Mesenchymal stem cell (in vitro differentiated cells and primary cell): ENCODE measurements at regions not wholly inside any gene's neighbourhood (a gene's known extent, or its start where the extent isn't known, plus 50 kb on each side); places are given as distances from the start of the nearest gene placed in this dataset.

Experiments
- DNase-seq: peaks from one replicate; pipeline ENCODE4 v3.0.0-alpha.2; 2013
- H2AFZ ChIP-seq: one replicate; pipeline ENCODE4 v1.6.1; 2013; ENCODE audit warnings: low read depth, mild to moderate bottlenecking, control low read depth, inconsistent platforms, low read length, moderate library complexity
- H2AK5ac ChIP-seq: 2 replicates; pipeline ENCODE4 v1.6.1; 2013; ENCODE audit warnings: low read length, moderate library complexity, mild to moderate bottlenecking, inconsistent platforms; ENCODE audit not compliant: severe bottlenecking
- H2BK120ac ChIP-seq: one replicate; pipeline ENCODE4 v1.6.1; 2013; ENCODE audit warnings: low read depth, mild to moderate bottlenecking, inconsistent platforms, low read length, moderate library complexity
- H2BK12ac ChIP-seq, 2 experiments: one replicate each; pipeline ENCODE4 v1.6.1; 2013; ENCODE audit warnings: inconsistent platforms in 2 of 2, low read length in 2 of 2, mild to moderate bottlenecking in 2 of 2, moderate library complexity in 2 of 2, control low read depth in 1 of 2
- H2BK15ac ChIP-seq: one replicate; pipeline ENCODE4 v1.6.1; 2013; ENCODE audit warnings: mild to moderate bottlenecking, low read depth, inconsistent platforms; ENCODE audit not compliant: poor library complexity, severe bottlenecking
- H2BK5ac ChIP-seq: 2 replicates; pipeline ENCODE4 v1.6.1; 2013; ENCODE audit warnings: low read depth, mild to moderate bottlenecking, low read length, control low read depth, inconsistent platforms; ENCODE audit not compliant: poor library complexity, severe bottlenecking
- H3K14ac ChIP-seq, 2 experiments: one replicate each; pipeline ENCODE4 v1.6.1; 2013; ENCODE audit warnings: inconsistent platforms in 2 of 2, low read length in 2 of 2, control low read depth in 1 of 2, mild to moderate bottlenecking in 1 of 2, moderate library complexity in 1 of 2
- H3K18ac ChIP-seq, 2 experiments: one replicate each; pipeline ENCODE4 v1.6.1; 2013; ENCODE audit warnings: inconsistent platforms in 2 of 2, low read length in 2 of 2, control low read depth in 1 of 2, low read depth in 1 of 2, mild to moderate bottlenecking in 1 of 2
- H3K23ac ChIP-seq, 2 experiments: one replicate each; pipeline ENCODE4 v1.6.1; 2013; ENCODE audit warnings: inconsistent platforms in 2 of 2, low read length in 2 of 2, mild to moderate bottlenecking in 2 of 2, moderate library complexity in 2 of 2, control low read depth in 1 of 2
- H3K27ac ChIP-seq: 2 replicates; pipeline ENCODE4 v1.5.1; 2013; ENCODE audit warnings: mild to moderate bottlenecking, moderate library complexity, low read length, control low read depth, inconsistent platforms; ENCODE audit not compliant: poor library complexity, severe bottlenecking
- H3K27me3 ChIP-seq, 2 experiments: 2 replicates each; pipeline versions ENCODE4 v1.6.1 to v1.7.0; 2013; ENCODE audit warnings: low read length in 2 of 2, mild to moderate bottlenecking in 2 of 2, moderate library complexity in 2 of 2, control low read depth in 1 of 2, inconsistent platforms in 1 of 2; ENCODE audit not compliant: control insufficient read depth in 1 of 2, insufficient read depth in 1 of 2
- H3K36me3 ChIP-seq, 2 experiments: 2 replicates each; pipeline versions ENCODE4 v1.6.1 to v1.7.0; 2013; ENCODE audit warnings: low read length in 2 of 2, control low read depth in 1 of 2, inconsistent platforms in 1 of 2, low read depth in 1 of 2, mild to moderate bottlenecking in 1 of 2; ENCODE audit not compliant: insufficient read depth in 2 of 2, control insufficient read depth in 1 of 2
- H3K4ac ChIP-seq, 2 experiments: one replicate each; pipeline ENCODE4 v1.6.1; 2013; ENCODE audit warnings: inconsistent platforms in 2 of 2, low read length in 2 of 2, mild to moderate bottlenecking in 2 of 2, moderate library complexity in 2 of 2, control low read depth in 1 of 2, low read depth in 1 of 2
- H3K4me1 ChIP-seq: 2 replicates; pipeline ENCODE4 v1.6.1; 2013; ENCODE audit warnings: low read depth, low read length, control low read depth; ENCODE audit not compliant: control insufficient read depth, insufficient read depth
- H3K4me2 ChIP-seq: 2 replicates; pipeline ENCODE4 v1.6.1; 2013; ENCODE audit warnings: low read length, mild to moderate bottlenecking, inconsistent platforms; ENCODE audit not compliant: poor library complexity, severe bottlenecking
- H3K4me3 ChIP-seq, 2 experiments: 2 replicates each; pipeline versions ENCODE4 v1.5.1 to v1.7.0; 2013; ENCODE audit warnings: low read length in 2 of 2, mild to moderate bottlenecking in 2 of 2, control low read depth in 1 of 2, low read depth in 1 of 2; ENCODE audit not compliant: insufficient read depth in 1 of 2
- H3K79me1 ChIP-seq: replicated peaks from 2 replicates; pipeline ENCODE4 v1.6.1; 2013; ENCODE audit warnings: mild to moderate bottlenecking, control low read depth, low read length, inconsistent platforms; ENCODE audit not compliant: poor library complexity, severe bottlenecking
- H3K9ac ChIP-seq: 2 replicates; pipeline ENCODE4 v1.7.0; 2013; ENCODE audit warnings: mild to moderate bottlenecking, low read length, moderate library complexity
- H3K9me3 ChIP-seq: 2 replicates; pipeline ENCODE4 v1.7.0; 2013; ENCODE audit warnings: mild to moderate bottlenecking, low read length; ENCODE audit not compliant: control insufficient read depth
- H4K8ac ChIP-seq: one replicate; pipeline ENCODE4 v1.6.1; 2013; ENCODE audit warnings: inconsistent platforms, mild to moderate bottlenecking, low read length, moderate library complexity
- H4K91ac ChIP-seq: one replicate; pipeline ENCODE4 v1.6.1; 2013; ENCODE audit warnings: mild to moderate bottlenecking, low read length, inconsistent platforms
- WGBS: methylation state at CpG from one replicate; pipeline ENCODE4 v1.1.7; 2013; ENCODE audit warnings: mixed read lengths; 5-methylcytosine and 5-hydroxymethylcytosine counted together

GRCh38 chr4:74555843-74556242, 110.9 kb downstream of the AREG start:
- Histone ChIP-seq H3K27ac (no peak overlapping the region), H3K4me2 (no peak overlapping the region), H2BK5ac (no peak overlapping the region), H4K8ac (no peak overlapping the region), H3K27me3 (no peaks in the 10 kb centered on the region), H3K4me3 (no peak overlapping the region), H3K36me3 (no peaks in the 10 kb centered on the region), H3K23ac (no peak overlapping the region), H3K14ac (no peak overlapping the region), H2BK12ac (no peak overlapping the region), H2AK5ac (no peak overlapping the region), H4K91ac (no peak overlapping the region), H3K9ac (no peak overlapping the region), H3K4ac (no peak overlapping the region), H2AFZ (no peak overlapping the region), H3K4me1 (no peaks in the 10 kb centered on the region), H3K9me3 (peaks cover 6% of the 10 kb centered on the region), H2BK15ac (no peak overlapping the region), H3K79me1 (no peaks in the 10 kb centered on the region), H2BK120ac (no peak overlapping the region), H3K18ac (no peak overlapping the region)
- no peak for DNase-seq
- WGBS = 100% methylated on average over 1 of the region's 1 CpG

GRCh38 chr4:74559853-74560252, 114.9 kb downstream of the AREG start:
- no peaks in the 10 kb centered on the region for H3K36me3 ChIP-seq
- H3K18ac ChIP-seq = no peak overlapping the region
- no peak overlapping the region for H3K23ac ChIP-seq
- H3K27ac ChIP-seq = no peak overlapping the region
- H2AFZ ChIP-seq = no peak overlapping the region
- no peak overlapping the region for H2BK120ac ChIP-seq
- WGBS = 80% methylated on average over 1 of the region's 1 CpG
- no peaks in the 10 kb centered on the region for H3K79me1 ChIP-seq
- no peak overlapping the region for H3K4ac ChIP-seq
- no peak for DNase-seq
- H2BK15ac ChIP-seq = no peak overlapping the region
- H4K8ac ChIP-seq = no peak overlapping the region
- no peak overlapping the region for H3K9ac ChIP-seq
- H4K91ac ChIP-seq = no peak overlapping the region
- no peak overlapping the region for H3K14ac ChIP-seq
- H2BK5ac ChIP-seq = no peak overlapping the region
- H2BK12ac ChIP-seq = no peak overlapping the region
- H2AK5ac ChIP-seq = no peak overlapping the region
- no peak overlapping the region for H3K4me2 ChIP-seq
- H3K27me3 ChIP-seq = no peaks in the 10 kb centered on the region
- H3K4me3 ChIP-seq = no peak overlapping the region
- H3K9me3 ChIP-seq = peaks cover 6% of the 10 kb centered on the region
- no peaks in the 10 kb centered on the region for H3K4me1 ChIP-seq

- Histone ChIP-seq H4K8ac (no peak overlapping the region), H2AK5ac (no peak overlapping the region), H3K9ac (no peak overlapping the region), H3K4me3 (no peak overlapping the region), H3K14ac (no peak overlapping the region), H3K4me1 (no peaks in the 10 kb centered on the region), H2BK12ac (no peak overlapping the region), H3K27me3 (no peaks in the 10 kb centered on the region), H3K36me3 (no peaks in the 10 kb centered on the region), H3K9me3 (peaks cover 17% of the 10 kb centered on the region), H3K27ac (no peak overlapping the region), H2AFZ (no peak overlapping the region), H3K18ac (no peak overlapping the region), H3K4ac (no peak overlapping the region), H4K91ac (no peak overlapping the region), H3K4me2 (no peak overlapping the region), H2BK120ac (no peak overlapping the region), H2BK15ac (no peak overlapping the region), H3K23ac (no peak overlapping the region), H2BK5ac (no peak overlapping the region), H3K79me1 (no peaks in the 10 kb centered on the region)
- no peak for DNase-seq
- 79% methylated on average over 2 of the region's 4 CpGs for WGBS
Measured at GRCh38 chr4:74567981-74568380, 123.0 kb downstream of the AREG start.

GRCh38 chr4:74570095-74570494, 125.2 kb downstream of the AREG start:
- no peaks in the 10 kb centered on the region for H3K4me1 ChIP-seq
- H3K23ac ChIP-seq = no peak overlapping the region
- no peak overlapping the region for H3K18ac ChIP-seq
- no peak overlapping the region for H3K4me2 ChIP-seq
- no peak overlapping the region for H4K8ac ChIP-seq
- no peak overlapping the region for H3K4ac ChIP-seq
- H4K91ac ChIP-seq = no peak overlapping the region
- no peak overlapping the region for H2AFZ ChIP-seq
- 100% methylated on average over 1 of the region's 3 CpGs for WGBS
- no peak overlapping the region for H2BK120ac ChIP-seq
- no peak overlapping the region for H3K4me3 ChIP-seq
- no peak overlapping the region for H2BK12ac ChIP-seq
- H3K79me1 ChIP-seq = no peaks in the 10 kb centered on the region
- H2AK5ac ChIP-seq = no peak overlapping the region
- no peak for DNase-seq
- no peak overlapping the region for H3K27ac ChIP-seq
- H2BK5ac ChIP-seq = no peak overlapping the region
- H3K27me3 ChIP-seq = no peaks in the 10 kb centered on the region
- H3K36me3 ChIP-seq = no peaks in the 10 kb centered on the region
- H2BK15ac ChIP-seq = no peak overlapping the region
- H3K9me3 ChIP-seq = peaks cover 17% of the 10 kb centered on the region
- no peak overlapping the region for H3K14ac ChIP-seq
- H3K9ac ChIP-seq = no peak overlapping the region
